CD4-positive, alpha-beta T cell treated with Interleukin-21 for 1 hour (primary cell): ENCODE measurements at regions not wholly inside any gene's neighbourhood (a gene's known extent, or its start where the extent isn't known, plus 50 kb on each side); places are given as distances from the start of the nearest gene placed in this dataset.
"Not testable (repeated sequence)": the region's sequence is repeated elsewhere in the genome, so short reads cannot be mapped to it uniquely, and the experiment has no call there.

Source experiments
- DNase-seq: peaks from one replicate; pipeline ENCODE4 v3.0.0-alpha.2; 2020

- no peak for DNase-seq
These were observed 86.6 kb upstream of the PPARGC1A start for GRCh38 chr4:23976423-23976822.

DNA sequence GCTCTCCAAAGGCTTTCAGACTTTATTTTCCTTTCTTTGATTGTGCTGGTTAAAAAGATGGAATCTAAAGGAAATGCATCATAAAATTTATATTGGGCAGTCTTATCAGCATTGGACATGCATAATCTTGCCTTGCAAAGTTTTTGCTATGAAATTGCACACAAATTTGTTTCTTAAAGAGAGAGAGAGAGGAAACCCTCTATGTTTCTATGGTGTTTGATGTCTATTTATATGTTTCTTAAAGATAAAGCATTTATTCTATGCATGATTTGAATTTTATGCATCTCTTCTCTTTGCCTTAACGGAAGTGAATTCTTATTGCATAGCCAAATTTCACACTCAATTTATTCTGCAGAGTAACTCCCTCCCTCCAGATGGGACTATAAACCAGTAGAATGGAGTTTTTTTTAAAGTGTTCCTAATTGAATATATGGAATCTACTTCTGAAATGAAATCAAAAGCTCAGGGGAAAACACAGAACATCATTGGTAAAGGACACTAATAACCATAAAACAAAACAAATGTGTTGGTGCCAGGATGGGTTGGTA is 83.5 kb upstream of the PPARGC1A start:
- no peak for DNase-seq

DNA sequence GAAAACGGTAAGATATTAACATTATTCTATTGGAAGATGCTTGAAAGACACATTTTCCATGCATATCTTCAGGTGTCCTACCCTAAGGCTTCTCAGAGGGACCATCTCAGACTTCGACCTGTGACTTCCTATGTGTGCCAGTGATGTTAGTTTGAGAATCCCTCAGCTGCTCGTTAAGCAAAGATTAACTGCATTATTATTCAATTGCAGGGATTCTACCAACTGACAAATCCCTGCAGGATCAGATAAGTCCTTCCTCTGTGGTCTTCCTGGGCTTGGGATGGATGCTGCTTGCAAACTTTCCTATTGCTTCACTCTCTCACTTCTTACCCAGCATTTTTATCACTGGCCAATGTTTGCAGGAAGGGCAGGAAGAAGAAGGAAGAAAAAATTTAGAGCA is 83.0 kb upstream of the PPARGC1A start:
- DNase-seq: no peak

GRCh38 chr4:23972187-23972586 is 82.3 kb upstream of the PPARGC1A start:
- DNase-seq: no peak

DNA sequence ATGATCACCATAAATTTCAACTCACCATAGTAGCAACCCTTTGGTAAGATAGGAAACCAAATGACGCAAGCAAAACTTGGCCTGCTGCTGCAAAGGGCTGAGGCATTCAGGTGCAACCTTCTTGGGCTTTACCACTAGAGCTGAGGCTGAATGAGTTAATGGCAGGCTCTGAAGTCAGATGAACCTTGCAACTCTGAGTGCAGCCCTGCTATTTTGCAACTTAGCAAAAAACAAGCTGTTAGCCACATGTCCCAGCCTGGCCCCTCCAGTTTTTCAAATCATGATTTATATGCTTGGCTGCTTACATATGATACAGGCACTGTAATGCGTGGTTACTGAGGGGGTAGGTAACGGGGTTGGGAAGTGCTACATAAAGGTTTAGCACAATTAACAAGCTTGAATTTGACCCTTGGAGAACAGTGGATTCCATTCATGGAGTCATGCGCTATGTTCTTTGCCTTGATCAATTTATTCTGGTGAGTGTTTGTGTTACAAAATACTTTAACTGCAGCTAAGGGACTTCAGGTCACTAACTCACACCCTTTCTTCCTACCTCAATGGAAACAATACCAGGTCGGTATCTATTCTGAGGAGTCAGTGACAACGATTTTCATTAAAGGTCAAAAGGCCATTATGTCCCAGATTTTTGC is 80.5 kb upstream of the PPARGC1A start:
- DNase-seq: no peak

- no peak for DNase-seq
These were observed 79.8 kb upstream of the PPARGC1A start for GRCh38 chr4:23969635-23970145.

- DNase-seq: no peak
These were observed 77.4 kb upstream of the PPARGC1A start for GRCh38 chr4:23967281-23967680.

GRCh38 chr4:23966725-23967124 is 76.9 kb upstream of the PPARGC1A start:
- DNase-seq: no peak

DNA sequence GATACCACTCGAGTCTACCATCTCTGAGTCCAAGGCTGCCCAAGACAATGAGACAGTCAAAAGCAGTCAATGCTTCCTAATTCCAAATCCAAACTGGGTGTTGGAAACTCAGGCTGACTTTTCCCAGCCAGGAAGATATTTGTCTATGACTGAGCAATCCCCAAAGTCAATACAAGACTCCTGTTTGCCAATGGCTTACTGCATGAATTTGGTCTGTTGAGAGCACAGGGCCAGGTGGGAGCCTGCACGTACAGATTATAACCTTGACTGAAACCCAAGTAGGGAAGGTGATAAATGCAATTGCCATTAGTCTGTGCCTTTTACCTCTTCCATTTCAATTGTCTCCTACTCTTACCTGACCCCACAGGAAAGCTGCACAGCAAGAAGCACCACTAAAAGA is 72.6 kb upstream of the PPARGC1A start:
- no peak for DNase-seq

GRCh38 chr4:23961395-23961794 is 71.5 kb upstream of the PPARGC1A start:
- DNase-seq: not testable (repeated sequence)

GRCh38 chr4:23959396-23960148 is 69.7 kb upstream of the PPARGC1A start:
- no peak for DNase-seq

GRCh38 chr4:23958749-23959148 is 68.9 kb upstream of the PPARGC1A start:
- no peak for DNase-seq

DNA sequence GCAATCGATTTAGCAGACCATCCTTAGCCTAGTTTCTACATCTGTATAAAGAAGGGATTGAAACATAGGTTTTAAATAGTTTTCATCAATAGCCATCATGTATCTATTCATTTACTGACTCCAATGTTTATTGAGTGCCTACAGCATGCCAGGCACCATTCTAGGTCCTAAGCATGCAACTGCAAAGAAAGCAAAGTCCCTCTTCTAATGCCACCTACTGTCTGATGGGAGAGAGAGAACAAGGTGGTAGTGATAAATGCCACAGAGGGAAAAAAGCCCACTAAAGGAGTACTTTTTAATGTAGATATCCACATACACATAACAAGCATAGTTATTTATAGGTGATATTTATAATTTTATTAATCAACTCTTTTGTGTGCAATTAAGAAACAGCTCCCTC is 67.6 kb upstream of the PPARGC1A start:
- no peak for DNase-seq

GRCh38 chr4:23956601-23957364 is 66.9 kb upstream of the PPARGC1A start:
- no peak for DNase-seq

- DNase-seq: no peak
These were observed 62.4 kb upstream of the PPARGC1A start for GRCh38 chr4:23952258-23952657.

DNA sequence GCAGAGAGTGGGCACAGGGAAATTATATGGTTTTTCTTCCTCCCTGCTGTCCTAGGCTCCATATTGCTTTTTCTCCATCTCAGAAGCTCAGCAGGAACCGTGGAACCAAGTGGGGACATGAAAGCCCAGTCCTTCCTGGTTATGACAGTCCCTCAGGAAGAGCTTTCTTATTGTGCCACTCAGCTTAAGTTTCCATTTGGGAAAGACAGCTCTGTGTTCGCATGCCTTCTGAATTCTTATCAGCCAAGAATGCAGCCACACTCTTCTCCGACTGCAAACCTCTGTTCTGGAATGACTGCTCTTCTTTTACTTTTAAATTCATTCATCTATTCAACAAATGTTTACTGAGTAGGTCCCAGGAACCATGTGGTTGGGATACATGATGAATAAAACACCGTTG is 58.0 kb upstream of the PPARGC1A start:
- DNase-seq: no peak

GRCh38 chr4:23946299-23946698 is 56.5 kb upstream of the PPARGC1A start:
- no peak for DNase-seq

GRCh38 chr4:23945451-23946017 is 55.7 kb upstream of the PPARGC1A start:
- no peak for DNase-seq

DNA sequence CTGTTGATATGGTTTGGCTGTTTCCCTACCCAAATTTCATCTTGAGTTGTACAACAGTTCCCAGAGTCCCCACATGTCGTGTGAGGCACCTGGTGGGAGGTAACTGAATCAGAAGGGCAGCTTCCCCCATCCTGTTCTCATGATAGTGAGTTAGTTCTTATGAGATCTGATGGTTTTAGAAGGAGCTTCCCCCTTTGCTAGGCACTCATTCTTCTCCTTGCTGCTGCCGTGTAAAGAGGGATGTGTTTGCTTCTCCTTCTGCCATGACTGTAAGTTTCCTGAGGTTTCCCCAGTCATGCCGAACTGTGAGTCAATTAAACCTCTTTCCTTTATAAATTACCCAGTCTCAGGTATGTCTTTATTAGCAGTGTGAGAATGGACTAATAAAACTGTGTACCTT is 54.7 kb upstream of the PPARGC1A start:
- not testable (repeated sequence) for DNase-seq

- no peak for DNase-seq
These were observed 53.6 kb upstream of the PPARGC1A start for GRCh38 chr4:23943478-23943877.

- no peak for DNase-seq
These were observed 52.6 kb upstream of the PPARGC1A start for GRCh38 chr4:23942471-23942870.
